PFSK-1 (cell line): ENCODE measurements at regions not wholly inside any gene's neighbourhood (a gene's known extent, or its start where the extent isn't known, plus 50 kb on each side); places are given as distances from the start of the nearest gene placed in this dataset.

Experiments
- FOXP2 ChIP-seq: optimal IDR thresholded peaks from 2 replicates; pipeline ENCODE3; 2011; ENCODE audit warnings: borderline replicate concordance, control low read depth, inconsistent platforms; ENCODE audit not compliant: insufficient read depth; ENCODE audit errors: extremely low read length, extremely low read depth
- POLR2AphosphoS5 ChIP-seq: IDR thresholded peaks from 2 replicates; pipeline ENCODE4 v1.6.1; 2012; ENCODE audit warnings: low read depth, mild to moderate bottlenecking, control low read depth, low read length, moderate library complexity
- REST ChIP-seq, 2 experiments: IDR thresholded peaks; 2 replicates each; pipeline versions ENCODE4 v1.6.1 to v1.8.0; 2011 to 2012; ENCODE audit warnings: low read depth in 2 of 2, low read length in 2 of 2, control low read depth in 1 of 2, inconsistent platforms in 1 of 2, mild to moderate bottlenecking in 1 of 2, moderate library complexity in 1 of 2; ENCODE audit not compliant: insufficient read depth in 1 of 2
- SIN3A ChIP-seq: IDR thresholded peaks from 2 replicates; pipeline ENCODE4 v1.6.1; 2012; ENCODE audit warnings: mild to moderate bottlenecking, low read length, moderate library complexity, borderline replicate concordance; ENCODE audit not compliant: insufficient read depth
- TAF1 ChIP-seq: IDR thresholded peaks from 2 replicates; pipeline ENCODE4 v1.6.1; 2012; ENCODE audit warnings: low read length, control low read depth, borderline replicate concordance; ENCODE audit not compliant: insufficient read depth

GRCh38 chr12:76290963-76291859, 57.0 kb downstream of the BBS10 start:
- no peak for TF ChIP-seq SIN3A
- no peak for TF ChIP-seq TAF1
- TF ChIP-seq REST (IDR thresholded peaks at IDR 0.05; ENCODE audit: insufficient read depth in 1 of 2, low read depth in 2 of 2, low read length in 2 of 2), result no peak
- no peak for TF ChIP-seq FOXP2
- TF ChIP-seq POLR2AphosphoS5, result no peak

GRCh38 chr12:76288218-76288617, 60.0 kb downstream of the BBS10 start:
- TF ChIP-seq FOXP2, result no peak
- no peak for TF ChIP-seq SIN3A
- TF ChIP-seq TAF1, result no peak
- TF ChIP-seq POLR2AphosphoS5, result no peak
- no peak for TF ChIP-seq REST (IDR thresholded peaks at IDR 0.05; ENCODE audit: insufficient read depth in 1 of 2, low read depth in 2 of 2, low read length in 2 of 2)

DNA sequence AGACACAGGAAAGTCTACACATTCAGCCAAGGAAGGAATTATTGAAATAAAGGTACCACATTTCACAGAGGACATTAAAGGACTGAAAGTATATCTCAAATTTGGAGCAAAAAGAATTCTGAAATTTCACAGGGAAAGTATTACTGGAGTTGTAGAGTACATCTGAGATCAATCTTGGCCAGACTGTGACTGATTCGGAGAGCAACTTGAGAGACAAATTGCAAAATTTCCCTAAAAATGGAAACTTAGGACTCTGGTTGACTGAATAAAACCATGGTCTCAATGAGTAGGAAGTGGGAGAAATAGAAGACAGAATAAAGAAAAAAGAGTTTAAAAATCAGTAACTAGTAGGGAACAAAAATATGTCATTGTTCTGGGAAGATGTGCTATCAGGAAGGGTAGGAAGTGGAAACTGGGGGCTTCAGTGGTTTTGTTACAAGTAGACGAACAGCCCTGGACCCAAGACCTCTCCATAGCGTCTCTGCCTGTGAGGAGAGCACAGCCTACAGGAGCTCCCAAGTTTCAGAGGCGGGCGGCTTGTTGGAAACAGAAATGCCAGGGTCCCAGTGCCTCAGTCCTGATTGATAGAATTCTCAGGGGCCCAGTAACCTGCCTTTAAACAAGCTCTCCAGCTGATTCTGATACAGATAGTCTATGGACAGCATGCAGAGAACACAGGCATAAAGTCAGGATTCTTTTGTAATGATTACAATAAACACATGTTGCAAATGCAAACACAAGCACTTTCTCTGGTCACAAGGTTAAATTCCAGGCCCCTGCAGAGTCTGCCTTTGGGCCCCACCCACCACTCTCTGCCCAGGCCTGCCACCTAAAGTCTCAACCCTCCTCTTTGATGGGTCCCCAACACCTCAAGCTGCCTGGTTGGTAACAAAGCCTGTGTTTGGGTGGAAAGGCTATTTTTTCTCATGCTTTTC, 63.1 kb downstream of the BBS10 start:
- TF ChIP-seq SIN3A (no peak), TAF1 (no peak), REST (IDR thresholded peaks at IDR 0.05; ENCODE audit: insufficient read depth in 1 of 2, low read depth in 2 of 2, low read length in 2 of 2) (no peak), FOXP2 (no peak), POLR2AphosphoS5 (no peak)

DNA sequence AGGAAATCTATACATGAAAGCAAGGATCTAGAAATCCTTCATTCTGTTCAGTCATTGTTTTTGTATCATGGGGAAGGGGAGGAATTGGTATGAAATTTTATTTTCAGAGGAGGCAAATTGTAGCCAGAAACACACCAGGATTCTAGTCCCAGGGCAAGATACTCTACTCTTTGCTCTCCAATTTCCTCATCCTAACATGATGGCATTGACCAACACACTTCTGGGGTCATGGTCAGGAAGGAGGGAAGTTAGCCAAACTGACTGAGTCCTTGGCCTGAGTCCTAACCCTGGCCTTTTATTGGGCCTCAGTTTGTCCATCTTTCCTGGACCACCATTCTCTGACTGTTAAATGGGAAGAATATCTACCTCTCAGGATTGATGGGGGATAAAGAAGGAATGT, 65.5 kb downstream of the BBS10 start:
- TF ChIP-seq TAF1, result no peak
- no peak for TF ChIP-seq POLR2AphosphoS5
- TF ChIP-seq REST (IDR thresholded peaks at IDR 0.05; ENCODE audit: insufficient read depth in 1 of 2, low read depth in 2 of 2, low read length in 2 of 2), result no peak
- no peak for TF ChIP-seq SIN3A
- TF ChIP-seq FOXP2, result no peak
